ENCODE measurements at regions not wholly inside any gene's neighbourhood (a gene's known extent, or its start where the extent isn't known, plus 50 kb on each side); places are given as distances from the start of the nearest gene placed in this dataset.

DNA sequence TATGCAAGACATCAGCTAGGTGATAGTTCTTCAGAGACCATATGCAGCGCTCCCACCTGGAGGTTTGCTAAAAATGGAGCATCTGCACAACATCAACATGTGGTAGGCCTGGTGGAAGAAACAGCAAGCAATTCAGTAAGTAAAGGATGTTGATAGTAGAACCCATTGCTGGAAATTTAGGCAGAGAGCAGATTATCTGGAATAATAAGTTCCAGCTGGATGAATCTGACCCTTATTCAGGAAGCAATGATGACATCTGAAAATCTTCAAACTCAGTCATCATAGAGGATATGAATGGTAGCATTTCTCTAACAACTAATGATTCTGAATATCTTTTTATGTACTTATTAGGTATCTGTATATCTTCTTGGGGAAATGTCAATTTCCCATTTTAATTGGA is 225.2 kb upstream of the ANO3 start:
- peak overlapping the region; percentile 53; the same call in 1 of the 2 replicates for H2AFZ ChIP-seq (ENCODE audit: low read depth, low read length)
- no peak overlapping the region for H3K4me2 ChIP-seq (ENCODE audit: low read length)
- H3K9me3 ChIP-seq (ENCODE audit: insufficient read depth, low read length): no peaks in the 10 kb centered on the region
- H3K27me3 ChIP-seq (ENCODE audit: low read depth, low read length): no peaks in the 10 kb centered on the region
- H3K4me3 ChIP-seq (ENCODE audit: low read length): no peak overlapping the region
- H3K27ac ChIP-seq (ENCODE audit: low read length): no peak overlapping the region; the same call in 1 of the 2 replicates
- TF ChIP-seq, protein P1, sequence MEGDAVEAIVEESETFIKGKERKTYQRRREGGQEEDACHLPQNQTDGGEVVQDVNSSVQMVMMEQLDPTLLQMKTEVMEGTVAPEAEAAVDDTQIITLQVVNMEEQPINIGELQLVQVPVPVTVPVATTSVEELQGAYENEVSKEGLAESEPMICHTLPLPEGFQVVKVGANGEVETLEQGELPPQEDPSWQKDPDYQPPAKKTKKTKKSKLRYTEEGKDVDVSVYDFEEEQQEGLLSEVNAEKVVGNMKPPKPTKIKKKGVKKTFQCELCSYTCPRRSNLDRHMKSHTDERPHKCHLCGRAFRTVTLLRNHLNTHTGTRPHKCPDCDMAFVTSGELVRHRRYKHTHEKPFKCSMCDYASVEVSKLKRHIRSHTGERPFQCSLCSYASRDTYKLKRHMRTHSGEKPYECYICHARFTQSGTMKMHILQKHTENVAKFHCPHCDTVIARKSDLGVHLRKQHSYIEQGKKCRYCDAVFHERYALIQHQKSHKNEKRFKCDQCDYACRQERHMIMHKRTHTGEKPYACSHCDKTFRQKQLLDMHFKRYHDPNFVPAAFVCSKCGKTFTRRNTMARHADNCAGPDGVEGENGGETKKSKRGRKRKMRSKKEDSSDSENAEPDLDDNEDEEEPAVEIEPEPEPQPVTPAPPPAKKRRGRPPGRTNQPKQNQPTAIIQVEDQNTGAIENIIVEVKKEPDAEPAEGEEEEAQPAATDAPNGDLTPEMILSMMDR (IDR thresholded peaks at IDR 0.05; ENCODE audit: low read depth, low read length): no peak
- no peak for TF ChIP-seq EZH2phosphoT487 (IDR thresholded peaks at IDR 0.05; ENCODE audit: low read depth)
- peaks cover 27% of the 10 kb centered on the region for H3K4me1 ChIP-seq (ENCODE audit: low read length)
- no peaks in the 10 kb centered on the region for H3K79me2 ChIP-seq (ENCODE audit: low read length)
- no peaks in the 10 kb centered on the region for H4K20me1 ChIP-seq (ENCODE audit: insufficient read depth, low read length)
- H3K36me3 ChIP-seq (replicated peaks; ENCODE audit: low read depth, low read length): peaks cover 3% of the 10 kb centered on the region
- H3K9ac ChIP-seq (ENCODE audit: low read length): no peak overlapping the region

DNA sequence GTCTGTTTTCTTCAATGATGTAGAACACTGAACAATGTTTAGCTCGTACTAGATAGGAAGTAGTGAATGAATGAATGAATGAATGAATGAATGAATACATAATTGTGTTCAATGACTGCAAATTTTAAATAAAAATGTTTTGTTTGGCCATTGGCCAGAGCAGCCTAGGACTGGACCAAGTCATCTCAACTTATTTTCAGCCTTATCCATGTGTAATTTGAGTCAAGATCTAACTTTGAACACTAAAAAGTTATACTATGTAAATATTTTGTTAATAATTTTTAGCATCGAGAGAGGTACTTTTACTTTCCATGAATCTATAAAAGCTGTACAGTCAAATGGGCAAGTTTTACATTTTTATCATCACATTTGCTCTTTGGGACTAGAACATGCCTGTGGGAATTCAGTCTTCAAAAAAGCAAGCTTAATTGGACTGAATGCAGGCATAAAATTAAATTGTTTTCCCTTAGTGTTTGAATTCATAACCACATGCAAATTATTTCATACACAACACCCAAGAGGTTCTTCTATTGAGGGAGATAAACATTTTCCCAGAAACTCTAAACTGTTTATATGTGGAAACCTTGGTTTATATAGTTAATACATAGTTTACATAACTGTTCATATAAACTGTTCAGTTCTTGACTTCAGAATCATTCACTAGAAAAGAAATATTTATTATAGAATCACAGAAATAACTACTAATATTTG is 222.1 kb upstream of the ANO3 start:
- no peak overlapping the region for H2AFZ ChIP-seq (ENCODE audit: low read depth, low read length)
- peaks cover 3% of the 10 kb centered on the region for H3K36me3 ChIP-seq (replicated peaks; ENCODE audit: low read depth, low read length)
- H3K79me2 ChIP-seq (ENCODE audit: low read length): no peaks in the 10 kb centered on the region
- H4K20me1 ChIP-seq (ENCODE audit: insufficient read depth, low read length): no peaks in the 10 kb centered on the region
- H3K27ac ChIP-seq (ENCODE audit: low read length): no peak overlapping the region
- H3K27me3 ChIP-seq (ENCODE audit: low read depth, low read length): no peaks in the 10 kb centered on the region
- H3K4me2 ChIP-seq (ENCODE audit: low read length): no peak overlapping the region
- TF ChIP-seq EZH2phosphoT487 (IDR thresholded peaks at IDR 0.05; ENCODE audit: low read depth): no peak
- TF ChIP-seq, protein P1 (IDR thresholded peaks at IDR 0.05; ENCODE audit: low read depth, low read length): no peak
- H3K9me3 ChIP-seq (ENCODE audit: insufficient read depth, low read length): no peaks in the 10 kb centered on the region
- H3K4me1 ChIP-seq (ENCODE audit: low read length): peaks cover 26% of the 10 kb centered on the region
- H3K4me3 ChIP-seq (ENCODE audit: low read length): no peak overlapping the region
- H3K9ac ChIP-seq (ENCODE audit: low read length): no peak overlapping the region

DNA sequence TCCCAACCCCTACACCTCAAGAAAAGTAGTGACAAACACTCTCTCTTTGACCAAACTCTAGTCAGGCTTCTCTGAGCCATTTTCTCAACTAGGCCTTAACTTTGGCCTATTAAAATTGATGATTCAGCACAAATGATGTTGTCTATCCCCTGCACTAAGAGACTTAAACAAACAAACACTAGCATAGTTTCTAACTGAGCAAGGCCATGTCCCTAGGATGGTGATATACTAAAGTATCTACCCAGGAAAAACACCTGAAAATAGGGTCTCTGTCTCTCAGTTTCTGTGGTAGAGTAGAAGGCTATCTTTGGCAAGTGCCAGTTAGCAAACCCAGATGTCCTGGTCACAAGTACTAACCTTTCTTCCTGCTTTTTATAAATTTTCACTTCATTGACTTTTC is 219.7 kb upstream of the ANO3 start:
- H2AFZ ChIP-seq (ENCODE audit: low read depth, low read length): peak overlapping the region; percentile 62
- H3K79me2 ChIP-seq (ENCODE audit: low read length): no peaks in the 10 kb centered on the region
- no peaks in the 10 kb centered on the region for H4K20me1 ChIP-seq (ENCODE audit: insufficient read depth, low read length)
- no peak overlapping the region for H3K9ac ChIP-seq (ENCODE audit: low read length)
- H3K4me3 ChIP-seq (ENCODE audit: low read length): no peak overlapping the region
- 0 out of 2 replicates have a peak, but pooled peaks cover 3% of the 10 kb centered on the region for H3K4me1 ChIP-seq (ENCODE audit: low read length)
- no peaks in the 10 kb centered on the region for H3K27me3 ChIP-seq (ENCODE audit: low read depth, low read length)
- H3K36me3 ChIP-seq (replicated peaks; ENCODE audit: low read depth, low read length): peaks cover 3% of the 10 kb centered on the region
- H3K27ac ChIP-seq (ENCODE audit: low read length): no peak overlapping the region
- TF ChIP-seq EZH2phosphoT487 (IDR thresholded peaks at IDR 0.05; ENCODE audit: low read depth): no peak
- TF ChIP-seq, protein P1 (IDR thresholded peaks at IDR 0.05; ENCODE audit: low read depth, low read length): no peak
- H3K9me3 ChIP-seq (ENCODE audit: insufficient read depth, low read length): no peaks in the 10 kb centered on the region
- no peak overlapping the region for H3K4me2 ChIP-seq (ENCODE audit: low read length)

DNA sequence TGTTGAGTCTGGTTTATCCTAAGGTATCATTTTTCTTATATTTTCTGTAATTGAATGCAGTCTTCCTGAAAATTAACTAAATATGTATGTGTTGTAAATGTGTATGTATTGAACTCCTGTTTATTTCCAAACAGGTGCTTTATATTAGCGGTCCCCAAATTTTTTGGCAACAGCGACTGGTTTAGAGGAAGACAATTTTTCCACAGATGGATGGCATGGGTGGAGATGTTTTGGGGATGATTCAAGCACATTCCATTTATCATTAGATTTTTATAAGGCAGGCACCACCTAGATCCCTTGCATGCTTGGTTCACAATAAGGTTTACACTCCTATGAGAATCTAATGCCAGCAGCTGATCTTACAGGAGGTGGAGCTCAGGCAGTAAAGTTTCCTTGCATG is 210.5 kb upstream of the ANO3 start:
- Histone ChIP-seq H3K4me3 (ENCODE audit: low read length) (no peak overlapping the region), H3K9me3 (ENCODE audit: insufficient read depth, low read length) (no peaks in the 10 kb centered on the region)

More for the DNA sequence above, 210.5 kb upstream of the ANO3 start:
- no peaks in the 10 kb centered on the region for H3K27me3 ChIP-seq (ENCODE audit: low read depth, low read length)
- no peak overlapping the region for H3K9ac ChIP-seq (ENCODE audit: low read length)
- no peaks in the 10 kb centered on the region for H3K79me2 ChIP-seq (ENCODE audit: low read length)
- peaks cover 3% of the 10 kb centered on the region; the same call in 1 of the 2 replicates for H3K4me1 ChIP-seq (ENCODE audit: low read length)
- H4K20me1 ChIP-seq (ENCODE audit: insufficient read depth, low read length): no peaks in the 10 kb centered on the region
- no peaks in the 10 kb centered on the region for H3K36me3 ChIP-seq (replicated peaks; ENCODE audit: low read depth, low read length)
- no peak overlapping the region for H2AFZ ChIP-seq (ENCODE audit: low read depth, low read length)
- H3K27ac ChIP-seq (ENCODE audit: low read length): no peak overlapping the region
- TF ChIP-seq, protein P1 (IDR thresholded peaks at IDR 0.05; ENCODE audit: low read depth, low read length): no peak
- TF ChIP-seq EZH2phosphoT487 (IDR thresholded peaks at IDR 0.05; ENCODE audit: low read depth): no peak
- H3K4me2 ChIP-seq (ENCODE audit: low read length): no peak overlapping the region
